SK-N-SH (cell line): ENCODE measurements at regions not wholly inside any gene's neighbourhood (a gene's known extent, or its start where the extent isn't known, plus 50 kb on each side); places are given as distances from the start of the nearest gene placed in this dataset.

ENCODE experiments used
- CTCF ChIA-PET: fragments of 300-600, 350-600 bp; formaldehyde crosslinking; extraction: SDS; loops from one replicate; lab custom pipeline; 2021; lab: Yijun Ruan, JAX
- POLR2A ChIA-PET: fragments of 350-600 bp; sonication (Branson Sonifier 250); formaldehyde crosslinking; extraction: SDS; loops from one replicate; lab custom pipeline; 2020; ENCODE audit warnings: antibody characterized with exemption, inconsistent platforms; lab: Yijun Ruan, JAX
- DNase-seq: peaks from one replicate; pipeline ENCODE4 v3.0.0; 2012
- H2AFZ ChIP-seq: fragments of 200-600 bp; sonication (generic); 2 replicates; pipeline ENCODE4 v1.8.1; 2016; ENCODE audit warnings: antibody characterized with exemption, mild to moderate bottlenecking, low read depth
- H3F3A ChIP-seq: fragments of 200-600 bp; sonication (generic); replicated peaks from 2 replicates; pipeline ENCODE3; 2016; ENCODE audit warnings: antibody characterized with exemption, mild to moderate bottlenecking; ENCODE audit not compliant: insufficient read depth
- H3K27ac ChIP-seq, 2 experiments: fragments of 200-500 bp in 1 of 2; fragments of 200-600 bp in 1 of 2; sonication (Bioruptor generic) in 1 of 2; sonication (generic), shearing (Covaris generic) in 1 of 2; 2 replicates each; pipeline versions ENCODE4 v1.5.1 to v1.6.1; 2014 to 2016; ENCODE audit warnings: low read depth in 2 of 2, inconsistent platforms in 1 of 2, low read length in 1 of 2, mild to moderate bottlenecking in 1 of 2, mixed read lengths in 1 of 2
- H3K27me3 ChIP-seq: fragments of 200-600 bp; sonication (generic), shearing (Covaris generic); 2 replicates; pipeline ENCODE4 v1.6.1; 2016; ENCODE audit warnings: mixed run types; ENCODE audit not compliant: insufficient read depth
- H3K36me3 ChIP-seq, 2 experiments: fragments of 200-500 bp in 1 of 2; fragments of 200-600 bp in 1 of 2; sonication (Bioruptor generic) in 1 of 2; sonication (generic) in 1 of 2; replicated peaks in 1 of 2; 2 replicates each; pipeline versions ENCODE3 to v1.5.1; 2014 to 2016; ENCODE audit warnings: low read length in 1 of 2, mild to moderate bottlenecking in 1 of 2; ENCODE audit not compliant: insufficient read depth in 2 of 2, control insufficient read depth in 1 of 2
- H3K4me1 ChIP-seq, 2 experiments: fragments of 200-500 bp in 1 of 2; fragments of 200-600 bp in 1 of 2; sonication (Bioruptor generic) in 1 of 2; sonication (generic), shearing (Covaris generic) in 1 of 2; 2 replicates each; pipeline versions ENCODE4 v1.5.1 to v1.6.1; 2014 to 2016; ENCODE audit warnings: low read depth in 1 of 2, low read length in 1 of 2, mixed run types in 1 of 2; ENCODE audit not compliant: insufficient read depth in 2 of 2, control insufficient read depth in 1 of 2
- H3K4me2 ChIP-seq: fragments of 200-600 bp; sonication (generic), shearing (Covaris generic); 2 replicates; pipeline ENCODE4 v1.6.1; 2017; ENCODE audit warnings: mixed run types
- H3K4me3 ChIP-seq, 2 experiments: fragments of 200-500 bp in 1 of 2; fragments of 200-600 bp in 1 of 2; sonication (Bioruptor generic) in 1 of 2; sonication (generic), shearing (Covaris generic) in 1 of 2; 2 replicates each; pipeline versions ENCODE4 v1.5.1 to v1.8.1; 2014 to 2016; ENCODE audit warnings: low read depth in 2 of 2, inconsistent platforms in 1 of 2, low read length in 1 of 2, mild to moderate bottlenecking in 1 of 2, mixed read lengths in 1 of 2, moderate library complexity in 1 of 2
- H3K79me2 ChIP-seq: fragments of 200-600 bp; sonication (generic); 2 replicates; pipeline ENCODE4 v1.8.1; 2017; ENCODE audit warnings: mild to moderate bottlenecking; ENCODE audit not compliant: insufficient read depth
- H3K9ac ChIP-seq: fragments of 200-600 bp; sonication (generic); 2 replicates; pipeline ENCODE4 v1.6.1; 2017; ENCODE audit warnings: mixed run types
- H3K9me2 ChIP-seq: fragments of 200-600 bp; sonication (generic); 2 replicates; pipeline ENCODE4 v1.6.1; 2017; ENCODE audit warnings: mixed run types
- H3K9me3 ChIP-seq: fragments of 200-600 bp; sonication (generic); 2 replicates; pipeline ENCODE4 v1.6.1; 2017; ENCODE audit warnings: mixed run types, mild to moderate bottlenecking, moderate library complexity
- H4K20me1 ChIP-seq: fragments of 200-600 bp; sonication (generic); 2 replicates; pipeline ENCODE4 v1.6.1; 2017; ENCODE audit warnings: mild to moderate bottlenecking, mixed run types; ENCODE audit not compliant: insufficient read depth
- EP300 ChIP-seq, 2 experiments: IDR thresholded peaks; 2 replicates each; pipeline versions ENCODE4 v1.4.0 to v1.6.1; 2012; ENCODE audit warnings: borderline replicate concordance in 1 of 2, low read depth in 1 of 2, low read length in 1 of 2
- FOSL2 ChIP-seq: IDR thresholded peaks from 2 replicates; pipeline ENCODE4 v1.4.0; 2012; ENCODE audit warnings: low read depth, mild to moderate bottlenecking, moderate library complexity, borderline replicate concordance
- GABPA ChIP-seq: IDR thresholded peaks from 2 replicates; pipeline ENCODE4 v1.4.0; 2012; ENCODE audit warnings: low read depth, mild to moderate bottlenecking
- GATA2 ChIP-seq: sonication (generic); formaldehyde crosslinking; IDR thresholded peaks from 2 replicates; pipeline ENCODE4 v1.5.0; 2020; ENCODE audit warnings: mild to moderate bottlenecking, missing genetic modification reagents
- NFIC ChIP-seq: IDR thresholded peaks from 2 replicates; pipeline ENCODE4 v1.4.0; 2012; ENCODE audit warnings: borderline replicate concordance
- NRF1 ChIP-seq: IDR thresholded peaks from 2 replicates; pipeline ENCODE4 v1.6.1; 2012; ENCODE audit warnings: low read depth, mild to moderate bottlenecking, low read length
- POLR2AphosphoS5 ChIP-seq: IDR thresholded peaks from 2 replicates; pipeline ENCODE4 v1.6.1; 2012; ENCODE audit warnings: low read depth, low read length
- RAD21 ChIP-seq: IDR thresholded peaks from 2 replicates; pipeline ENCODE4 v1.6.1; 2012; ENCODE audit warnings: mild to moderate bottlenecking, low read length
- RFX5 ChIP-seq: IDR thresholded peaks from 2 replicates; pipeline ENCODE4 v1.6.1; 2012; ENCODE audit warnings: mild to moderate bottlenecking, improper control_type of control experiment, low read length
- WGBS: methylation state at CpG from one replicate; pipeline ENCODE4 v1.1.6; 2017; ENCODE audit warnings: low lambda C conversion rate; 5-methylcytosine and 5-hydroxymethylcytosine counted together
- TF ChIP-seq, protein P1 (sequence below): fragments of 200-600 bp; sonication (generic); IDR thresholded peaks from 2 replicates; pipeline ENCODE4 v1.6.1; 2017; ENCODE audit warnings: antibody characterized with exemption, mild to moderate bottlenecking, moderate library complexity
- TF ChIP-seq, protein P2 (sequence below): IDR thresholded peaks from 2 replicates; pipeline ENCODE4 v1.4.0; 2012; ENCODE audit warnings: low read depth, borderline replicate concordance
- TF ChIP-seq, protein P3 (sequence below): IDR thresholded peaks from 2 replicates; pipeline ENCODE4 v1.6.1; 2012; ENCODE audit warnings: mild to moderate bottlenecking, low read depth, low read length, moderate library complexity

DNA sequence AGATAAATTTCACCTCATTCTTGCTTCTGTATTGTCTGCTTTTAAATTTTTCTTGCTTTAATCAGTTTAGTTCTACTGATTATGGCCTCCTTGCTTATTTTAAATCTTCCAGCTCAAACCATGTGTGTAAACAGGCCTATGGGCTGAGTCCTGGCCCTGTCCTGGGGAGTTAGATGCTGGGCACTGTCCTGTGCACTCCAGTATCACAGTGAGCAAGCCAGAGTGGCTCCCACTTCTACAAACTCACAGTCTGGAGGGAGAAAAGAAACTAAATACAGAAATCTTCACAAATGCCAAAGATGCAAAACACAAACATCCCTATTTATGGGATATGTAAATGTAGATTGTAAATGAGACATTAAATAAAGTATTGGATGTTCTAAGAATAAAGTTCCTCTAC, 101.1 kb upstream of the POGK start (continued):
- TF ChIP-seq, protein P1, sequence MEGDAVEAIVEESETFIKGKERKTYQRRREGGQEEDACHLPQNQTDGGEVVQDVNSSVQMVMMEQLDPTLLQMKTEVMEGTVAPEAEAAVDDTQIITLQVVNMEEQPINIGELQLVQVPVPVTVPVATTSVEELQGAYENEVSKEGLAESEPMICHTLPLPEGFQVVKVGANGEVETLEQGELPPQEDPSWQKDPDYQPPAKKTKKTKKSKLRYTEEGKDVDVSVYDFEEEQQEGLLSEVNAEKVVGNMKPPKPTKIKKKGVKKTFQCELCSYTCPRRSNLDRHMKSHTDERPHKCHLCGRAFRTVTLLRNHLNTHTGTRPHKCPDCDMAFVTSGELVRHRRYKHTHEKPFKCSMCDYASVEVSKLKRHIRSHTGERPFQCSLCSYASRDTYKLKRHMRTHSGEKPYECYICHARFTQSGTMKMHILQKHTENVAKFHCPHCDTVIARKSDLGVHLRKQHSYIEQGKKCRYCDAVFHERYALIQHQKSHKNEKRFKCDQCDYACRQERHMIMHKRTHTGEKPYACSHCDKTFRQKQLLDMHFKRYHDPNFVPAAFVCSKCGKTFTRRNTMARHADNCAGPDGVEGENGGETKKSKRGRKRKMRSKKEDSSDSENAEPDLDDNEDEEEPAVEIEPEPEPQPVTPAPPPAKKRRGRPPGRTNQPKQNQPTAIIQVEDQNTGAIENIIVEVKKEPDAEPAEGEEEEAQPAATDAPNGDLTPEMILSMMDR = no peak
- TF ChIP-seq POLR2AphosphoS5 (no peak), GATA2 (CRISPR knock-in tag) (no peak)

DNA sequence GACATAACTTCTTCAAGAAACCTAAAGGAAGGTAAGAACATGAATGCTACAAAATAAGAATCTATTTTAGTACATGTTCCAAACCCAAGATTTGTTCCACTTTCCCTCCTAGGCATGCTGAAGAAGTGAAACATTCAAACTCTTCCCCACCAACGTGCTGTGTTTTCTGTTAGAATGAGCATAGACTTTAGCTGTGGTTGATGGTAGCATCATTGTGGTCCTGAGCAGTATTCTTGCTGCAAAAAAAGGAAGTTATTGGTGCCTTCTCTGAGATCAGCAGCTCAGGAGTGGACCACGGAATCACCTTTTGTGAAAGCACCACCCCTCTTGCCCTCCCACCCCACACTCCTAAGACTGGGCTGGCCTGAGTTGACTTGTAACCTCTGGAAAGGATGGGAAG, 100.4 kb upstream of the POGK start:
- DNase-seq = no peak
- Histone ChIP-seq H3K9me2 (0 out of 2 replicates have a peak, but pooled peaks cover 2% of the 10 kb centered on the region), H3K4me3 (no peak overlapping the region), H3K36me3 (no peaks in the 10 kb centered on the region), H3K27me3 (no peaks in the 10 kb centered on the region), H4K20me1 (no peaks in the 10 kb centered on the region), H3K27ac (no peak overlapping the region), H3K9me3 (no peaks in the 10 kb centered on the region), H3K4me2 (no peak overlapping the region), H3K79me2 (no peaks in the 10 kb centered on the region), H3K9ac (no peak overlapping the region), H3K4me1 (no peaks in the 10 kb centered on the region), H3F3A (no peaks in the 10 kb centered on the region), H2AFZ (no peak overlapping the region; the same call in 1 of the 2 replicates)
- TF ChIP-seq, protein P1 = no peak
- no peak for TF ChIP-seq NFIC
- no peak for TF ChIP-seq RAD21
- no peak for TF ChIP-seq NRF1
- TF ChIP-seq RFX5 = no peak
- WGBS = 0% methylated on average over 2 of the region's 2 CpGs
- ChIA-PET CTCF (no interaction called here), POLR2A (no interaction called here)

DNA sequence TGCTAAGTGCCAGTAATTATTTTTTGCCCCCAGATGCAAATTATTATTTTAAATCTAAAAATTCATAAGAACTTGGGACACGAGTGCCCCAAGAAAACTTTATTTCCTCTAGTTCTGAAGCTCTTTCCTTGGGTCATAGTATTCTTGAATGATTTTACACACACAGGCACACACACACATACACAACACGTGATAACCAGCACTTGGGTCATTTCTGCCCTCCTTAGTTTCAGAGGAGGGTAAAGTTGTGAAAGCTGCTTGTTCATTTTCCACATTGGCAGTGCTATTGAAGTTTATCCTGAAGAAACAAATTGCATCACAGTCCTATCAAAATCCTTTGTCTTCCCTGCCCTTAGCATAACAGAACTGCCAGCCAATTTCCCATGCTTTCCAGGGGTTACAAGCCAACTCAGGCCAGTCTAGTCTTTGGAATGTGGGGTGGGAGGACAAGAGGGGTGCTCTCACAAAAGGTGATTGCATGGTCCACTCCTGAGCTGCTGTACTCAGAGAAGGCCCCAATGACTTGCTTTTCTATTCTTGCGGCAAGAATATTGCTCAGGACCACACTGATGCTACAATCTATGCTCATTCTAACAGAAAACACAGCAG, 98.5 kb upstream of the POGK start:
- Histone ChIP-seq H3K27ac (no peak overlapping the region), H3K4me1 (no peaks in the 10 kb centered on the region), H3K4me3 (no peak overlapping the region), H3K4me2 (no peak overlapping the region), H3K9me2 (0 out of 2 replicates have a peak, but pooled peaks cover 2% of the 10 kb centered on the region), H3F3A (no peaks in the 10 kb centered on the region), H3K9ac (no peak overlapping the region), H3K36me3 (no peaks in the 10 kb centered on the region), H3K79me2 (no peaks in the 10 kb centered on the region), H3K27me3 (no peaks in the 10 kb centered on the region), H2AFZ (no peak overlapping the region), H3K9me3 (no peaks in the 10 kb centered on the region), H4K20me1 (no peaks in the 10 kb centered on the region)
- ChIA-PET CTCF (no interaction called here), POLR2A (no interaction called here)
- WGBS = 30% methylated on average over 3 of the region's 3 CpGs
- no peak for DNase-seq
- TF ChIP-seq, protein P1 = no peak
- TF ChIP-seq, protein P2, sequence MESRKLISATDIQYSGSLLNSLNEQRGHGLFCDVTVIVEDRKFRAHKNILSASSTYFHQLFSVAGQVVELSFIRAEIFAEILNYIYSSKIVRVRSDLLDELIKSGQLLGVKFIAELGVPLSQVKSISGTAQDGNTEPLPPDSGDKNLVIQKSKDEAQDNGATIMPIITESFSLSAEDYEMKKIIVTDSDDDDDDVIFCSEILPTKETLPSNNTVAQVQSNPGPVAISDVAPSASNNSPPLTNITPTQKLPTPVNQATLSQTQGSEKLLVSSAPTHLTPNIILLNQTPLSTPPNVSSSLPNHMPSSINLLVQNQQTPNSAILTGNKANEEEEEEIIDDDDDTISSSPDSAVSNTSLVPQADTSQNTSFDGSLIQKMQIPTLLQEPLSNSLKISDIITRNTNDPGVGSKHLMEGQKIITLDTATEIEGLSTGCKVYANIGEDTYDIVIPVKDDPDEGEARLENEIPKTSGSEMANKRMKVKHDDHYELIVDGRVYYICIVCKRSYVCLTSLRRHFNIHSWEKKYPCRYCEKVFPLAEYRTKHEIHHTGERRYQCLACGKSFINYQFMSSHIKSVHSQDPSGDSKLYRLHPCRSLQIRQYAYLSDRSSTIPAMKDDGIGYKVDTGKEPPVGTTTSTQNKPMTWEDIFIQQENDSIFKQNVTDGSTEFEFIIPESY = no peak
- TF ChIP-seq POLR2AphosphoS5 = no peak
- no peak for TF ChIP-seq FOSL2
- TF ChIP-seq GABPA = no peak
- TF ChIP-seq EP300 (IDR thresholded peaks at IDR 0.05; ENCODE audit: borderline replicate concordance in 1 of 2, low read depth in 1 of 2, low read length in 1 of 2) = no peak
- TF ChIP-seq, protein P3, sequence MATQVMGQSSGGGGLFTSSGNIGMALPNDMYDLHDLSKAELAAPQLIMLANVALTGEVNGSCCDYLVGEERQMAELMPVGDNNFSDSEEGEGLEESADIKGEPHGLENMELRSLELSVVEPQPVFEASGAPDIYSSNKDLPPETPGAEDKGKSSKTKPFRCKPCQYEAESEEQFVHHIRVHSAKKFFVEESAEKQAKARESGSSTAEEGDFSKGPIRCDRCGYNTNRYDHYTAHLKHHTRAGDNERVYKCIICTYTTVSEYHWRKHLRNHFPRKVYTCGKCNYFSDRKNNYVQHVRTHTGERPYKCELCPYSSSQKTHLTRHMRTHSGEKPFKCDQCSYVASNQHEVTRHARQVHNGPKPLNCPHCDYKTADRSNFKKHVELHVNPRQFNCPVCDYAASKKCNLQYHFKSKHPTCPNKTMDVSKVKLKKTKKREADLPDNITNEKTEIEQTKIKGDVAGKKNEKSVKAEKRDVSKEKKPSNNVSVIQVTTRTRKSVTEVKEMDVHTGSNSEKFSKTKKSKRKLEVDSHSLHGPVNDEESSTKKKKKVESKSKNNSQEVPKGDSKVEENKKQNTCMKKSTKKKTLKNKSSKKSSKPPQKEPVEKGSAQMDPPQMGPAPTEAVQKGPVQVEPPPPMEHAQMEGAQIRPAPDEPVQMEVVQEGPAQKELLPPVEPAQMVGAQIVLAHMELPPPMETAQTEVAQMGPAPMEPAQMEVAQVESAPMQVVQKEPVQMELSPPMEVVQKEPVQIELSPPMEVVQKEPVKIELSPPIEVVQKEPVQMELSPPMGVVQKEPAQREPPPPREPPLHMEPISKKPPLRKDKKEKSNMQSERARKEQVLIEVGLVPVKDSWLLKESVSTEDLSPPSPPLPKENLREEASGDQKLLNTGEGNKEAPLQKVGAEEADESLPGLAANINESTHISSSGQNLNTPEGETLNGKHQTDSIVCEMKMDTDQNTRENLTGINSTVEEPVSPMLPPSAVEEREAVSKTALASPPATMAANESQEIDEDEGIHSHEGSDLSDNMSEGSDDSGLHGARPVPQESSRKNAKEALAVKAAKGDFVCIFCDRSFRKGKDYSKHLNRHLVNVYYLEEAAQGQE = no peak
